OCI-LY7 (cell line): ENCODE measurements at regions not wholly inside any gene's neighbourhood (a gene's known extent, or its start where the extent isn't known, plus 50 kb on each side); places are given as distances from the start of the nearest gene placed in this dataset.

ENCODE experiments used
- CTCF ChIP-seq: fragments of 200-600 bp; sonication (generic); conservative IDR thresholded peaks from 2 replicates; pipeline ENCODE4 v1.5.1; 2014; ENCODE audit warnings: mild to moderate bottlenecking, antibody characterized with exemption, low read length, moderate library complexity, mixed read lengths
- EZH2phosphoT487 ChIP-seq: fragments of 200-600 bp; sonication (generic); IDR thresholded peaks from 2 replicates; pipeline ENCODE4 v1.6.1; 2018; ENCODE audit warnings: low read depth, borderline replicate concordance, mild to moderate bottlenecking, mixed run types, antibody characterized with exemption, low read length, moderate library complexity, mixed read lengths

- TF ChIP-seq EZH2phosphoT487 (no peak), CTCF (no peak)
Observed at GRCh38 chr4:160835789-160836188, 1328.0 kb downstream of the FSTL5 start.
